DND-41 (cell line): ENCODE measurements at regions not wholly inside any gene's neighbourhood (a gene's known extent, or its start where the extent isn't known, plus 50 kb on each side); places are given as distances from the start of the nearest gene placed in this dataset.

Experiments
- EZH2 ChIP-seq: IDR thresholded peaks from 3 replicates; pipeline ENCODE4 v1.6.1; 2012; ENCODE audit warnings: borderline replicate concordance, low read depth, mild to moderate bottlenecking, moderate library complexity, low read length, inconsistent platforms; ENCODE audit not compliant: severe bottlenecking
- TF ChIP-seq, protein P1 (sequence below): IDR thresholded peaks from 2 replicates; pipeline ENCODE4 v1.5.1; 2012; ENCODE audit warnings: borderline replicate concordance, low read length, moderate library complexity, mild to moderate bottlenecking; ENCODE audit not compliant: poor library complexity, severe bottlenecking; ENCODE audit errors: extremely low read depth

DNA sequence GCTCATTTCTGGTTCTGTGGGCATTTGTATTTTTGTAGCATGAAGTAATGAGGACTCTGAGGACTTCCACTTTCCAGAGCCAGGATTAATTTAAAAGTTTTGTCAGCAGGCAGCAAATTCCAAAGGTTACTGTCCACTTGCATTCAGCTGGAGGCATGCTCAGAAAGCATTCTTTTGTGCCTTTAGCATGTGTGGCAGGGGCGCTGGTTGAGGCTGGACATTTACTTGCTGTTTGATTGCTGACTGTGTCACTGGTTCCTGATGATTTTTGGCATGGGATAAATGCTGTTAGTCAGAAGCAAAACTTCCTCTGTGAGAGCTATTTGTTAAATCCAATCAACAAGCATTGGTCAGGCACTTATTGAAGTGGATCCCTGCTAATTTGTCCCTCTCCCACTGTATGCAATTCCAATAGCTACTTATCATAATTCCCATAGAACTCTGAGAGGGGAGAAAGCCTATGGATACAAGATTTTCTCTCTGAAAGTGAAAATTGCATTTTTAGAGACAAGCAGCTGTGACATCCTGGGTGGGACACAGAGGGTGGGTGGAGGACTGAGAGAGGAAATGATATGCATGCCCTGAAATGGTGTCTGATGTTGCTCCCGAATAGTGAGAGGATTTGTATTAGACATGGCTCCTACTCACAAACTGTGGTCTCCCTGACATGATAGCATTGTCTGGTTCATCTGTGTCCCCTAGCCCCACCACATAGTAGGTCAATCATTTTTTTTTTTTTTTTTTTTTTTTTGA, 161.2 kb upstream of the WDR11 start:
- TF ChIP-seq, protein P1, sequence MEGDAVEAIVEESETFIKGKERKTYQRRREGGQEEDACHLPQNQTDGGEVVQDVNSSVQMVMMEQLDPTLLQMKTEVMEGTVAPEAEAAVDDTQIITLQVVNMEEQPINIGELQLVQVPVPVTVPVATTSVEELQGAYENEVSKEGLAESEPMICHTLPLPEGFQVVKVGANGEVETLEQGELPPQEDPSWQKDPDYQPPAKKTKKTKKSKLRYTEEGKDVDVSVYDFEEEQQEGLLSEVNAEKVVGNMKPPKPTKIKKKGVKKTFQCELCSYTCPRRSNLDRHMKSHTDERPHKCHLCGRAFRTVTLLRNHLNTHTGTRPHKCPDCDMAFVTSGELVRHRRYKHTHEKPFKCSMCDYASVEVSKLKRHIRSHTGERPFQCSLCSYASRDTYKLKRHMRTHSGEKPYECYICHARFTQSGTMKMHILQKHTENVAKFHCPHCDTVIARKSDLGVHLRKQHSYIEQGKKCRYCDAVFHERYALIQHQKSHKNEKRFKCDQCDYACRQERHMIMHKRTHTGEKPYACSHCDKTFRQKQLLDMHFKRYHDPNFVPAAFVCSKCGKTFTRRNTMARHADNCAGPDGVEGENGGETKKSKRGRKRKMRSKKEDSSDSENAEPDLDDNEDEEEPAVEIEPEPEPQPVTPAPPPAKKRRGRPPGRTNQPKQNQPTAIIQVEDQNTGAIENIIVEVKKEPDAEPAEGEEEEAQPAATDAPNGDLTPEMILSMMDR = no peak
- TF ChIP-seq EZH2 = no peak
